ENCODE measurements at regions not wholly inside any gene's neighbourhood (a gene's known extent, or its start where the extent isn't known, plus 50 kb on each side); places are given as distances from the start of the nearest gene placed in this dataset.

GRCh38 chr3:155018621-155019330 is 61.3 kb upstream of the MME start:
- TF ChIP-seq, protein P1, sequence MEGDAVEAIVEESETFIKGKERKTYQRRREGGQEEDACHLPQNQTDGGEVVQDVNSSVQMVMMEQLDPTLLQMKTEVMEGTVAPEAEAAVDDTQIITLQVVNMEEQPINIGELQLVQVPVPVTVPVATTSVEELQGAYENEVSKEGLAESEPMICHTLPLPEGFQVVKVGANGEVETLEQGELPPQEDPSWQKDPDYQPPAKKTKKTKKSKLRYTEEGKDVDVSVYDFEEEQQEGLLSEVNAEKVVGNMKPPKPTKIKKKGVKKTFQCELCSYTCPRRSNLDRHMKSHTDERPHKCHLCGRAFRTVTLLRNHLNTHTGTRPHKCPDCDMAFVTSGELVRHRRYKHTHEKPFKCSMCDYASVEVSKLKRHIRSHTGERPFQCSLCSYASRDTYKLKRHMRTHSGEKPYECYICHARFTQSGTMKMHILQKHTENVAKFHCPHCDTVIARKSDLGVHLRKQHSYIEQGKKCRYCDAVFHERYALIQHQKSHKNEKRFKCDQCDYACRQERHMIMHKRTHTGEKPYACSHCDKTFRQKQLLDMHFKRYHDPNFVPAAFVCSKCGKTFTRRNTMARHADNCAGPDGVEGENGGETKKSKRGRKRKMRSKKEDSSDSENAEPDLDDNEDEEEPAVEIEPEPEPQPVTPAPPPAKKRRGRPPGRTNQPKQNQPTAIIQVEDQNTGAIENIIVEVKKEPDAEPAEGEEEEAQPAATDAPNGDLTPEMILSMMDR (IDR thresholded peaks at IDR 0.05), result no peak
- no peak for TF ChIP-seq POLR2A (IDR thresholded peaks at IDR 0.05)
- TF ChIP-seq EP300 (IDR thresholded peaks at IDR 0.05), result no peak
- no peak for TF ChIP-seq POLR2AphosphoS5 (IDR thresholded peaks at IDR 0.05)

Data from stomach (tissue), 4 donors.